ENCODE measurements at regions not wholly inside any gene's neighbourhood (a gene's known extent, or its start where the extent isn't known, plus 50 kb on each side); places are given as distances from the start of the nearest gene placed in this dataset.

DNA sequence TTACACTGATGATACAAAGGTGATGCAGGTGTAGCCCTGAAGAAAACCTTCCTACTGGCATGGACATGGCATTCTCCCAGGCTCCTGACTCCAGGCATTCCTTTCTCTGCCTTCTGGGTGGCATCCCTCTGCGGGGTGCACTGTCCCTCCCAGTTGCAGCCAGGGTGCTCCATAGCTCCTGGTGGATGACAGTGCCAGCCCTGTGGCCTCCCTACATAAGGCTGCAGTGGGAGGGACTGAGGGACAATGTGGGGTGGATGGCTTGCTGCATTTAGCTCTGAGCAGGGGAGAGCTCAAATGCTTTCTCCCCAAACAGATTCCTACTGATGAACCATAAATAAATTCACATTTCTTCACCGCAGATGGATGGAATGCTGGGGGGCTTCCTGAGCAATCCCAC lies 97.0 kb upstream of the GJB5 start:
- TF ChIP-seq CTCF (IDR thresholded peaks at IDR 0.05; ENCODE audit: insufficient read depth, low read length) (no peak), POLR2AphosphoS5 (IDR thresholded peaks at IDR 0.05; ENCODE audit: low read depth) (no peak)

All from HL-60 (cell line).